ENCODE measurements at regions not wholly inside any gene's neighbourhood (a gene's known extent, or its start where the extent isn't known, plus 50 kb on each side); places are given as distances from the start of the nearest gene placed in this dataset.
A peak's percentile ranks its signal among the peaks of the same experiment; 100 is the strongest.

DNA sequence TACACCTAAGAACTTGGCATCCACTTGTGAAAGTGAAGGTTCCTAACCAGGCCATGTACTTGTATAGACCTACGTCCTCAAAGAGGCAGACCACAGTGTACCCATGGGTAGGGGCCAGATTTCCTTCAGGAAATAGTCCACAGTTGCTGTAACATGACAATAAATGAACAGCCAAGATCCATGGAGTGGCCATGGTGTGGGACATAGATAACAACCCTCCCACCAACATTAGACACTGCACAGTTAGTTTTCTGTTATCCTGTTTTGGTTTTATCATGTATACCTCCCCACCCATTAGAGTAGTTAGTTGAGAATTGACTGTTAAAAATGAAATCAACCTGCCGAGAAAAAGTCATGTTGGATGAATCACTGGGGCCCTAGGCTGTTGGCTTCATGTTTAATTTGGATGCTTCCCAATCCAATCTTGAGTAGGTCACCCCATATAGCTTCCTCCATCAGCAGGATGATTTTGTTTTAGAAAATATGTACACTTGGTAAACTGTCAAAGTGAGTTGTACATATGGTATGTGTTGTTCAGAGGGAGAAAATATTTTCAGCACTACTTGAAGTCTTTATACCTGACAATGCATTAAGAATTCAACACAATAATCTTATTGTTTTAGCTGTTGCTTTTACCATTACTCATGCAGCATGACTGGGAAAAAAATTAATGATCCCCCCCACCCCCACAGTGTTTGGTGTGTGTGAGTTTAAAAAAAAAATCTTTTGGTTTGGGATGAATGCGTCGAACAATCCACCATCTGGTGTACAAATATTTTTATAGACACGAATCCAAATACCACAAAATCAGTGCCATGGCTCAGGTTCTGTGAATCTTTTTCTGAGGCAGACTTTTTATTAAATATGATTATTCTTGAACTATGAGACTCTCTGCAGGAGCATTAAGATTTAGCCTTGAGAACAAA is 88.3 kb upstream of the ARHGAP29 start:
- DNase-seq = peak; percentile 97

DNA sequence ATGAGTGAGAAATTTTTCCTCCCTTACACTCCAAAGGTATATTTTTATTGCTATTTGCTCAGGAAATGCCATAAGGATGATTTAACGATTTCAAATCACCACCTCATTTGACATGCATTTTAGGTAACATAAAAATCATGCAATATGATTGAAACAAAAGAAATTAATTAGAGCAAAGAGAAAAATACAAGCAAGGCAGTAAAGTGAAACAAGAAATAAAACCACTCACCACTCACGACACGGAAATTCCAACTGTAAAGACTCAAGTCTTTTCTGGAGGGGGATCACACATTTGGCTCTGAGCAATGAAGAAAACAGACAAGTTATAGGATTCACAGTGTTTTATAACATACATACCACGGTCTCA is 86.8 kb upstream of the ARHGAP29 start:
- peak; percentile 70 for DNase-seq

DNA sequence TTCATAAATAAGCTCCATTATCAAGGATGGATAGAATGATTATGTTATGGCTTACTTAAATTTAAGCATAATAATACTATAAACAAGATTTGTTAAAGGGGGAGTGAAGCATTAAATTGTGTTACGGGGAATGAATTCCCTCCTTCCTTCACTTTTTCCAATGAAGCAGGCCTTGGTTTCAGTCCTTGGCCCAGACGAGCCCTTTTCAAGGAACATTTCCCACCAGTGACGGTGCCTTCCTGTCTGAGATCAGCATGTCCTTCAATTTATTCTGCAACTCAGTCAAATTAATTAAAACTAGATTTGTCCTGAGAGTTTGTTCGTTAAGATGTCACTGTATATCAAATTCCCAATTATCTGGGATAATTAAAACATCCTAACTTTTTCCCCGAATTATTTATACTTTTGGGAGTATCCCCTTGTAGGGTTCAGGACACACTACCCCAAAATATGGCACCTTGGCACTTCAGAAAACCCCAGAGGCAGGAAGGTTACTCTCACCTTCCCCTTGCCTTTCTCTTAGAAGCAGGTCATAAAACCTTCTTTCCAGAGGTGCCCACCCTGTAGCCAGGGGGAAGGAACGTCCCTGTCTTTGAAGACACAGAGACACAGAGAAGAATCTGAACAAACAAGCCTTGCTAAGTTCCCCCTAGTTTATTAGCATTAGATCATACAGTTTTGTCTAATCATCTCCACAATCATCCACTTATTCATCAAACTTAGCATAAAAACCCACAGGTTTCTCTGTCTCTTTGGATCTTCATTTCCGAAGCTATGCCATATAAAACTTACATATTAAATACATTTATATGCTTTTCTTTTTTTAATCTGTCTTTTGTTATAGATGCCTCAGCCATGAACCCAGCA is 86.2 kb upstream of the ARHGAP29 start:
- DNase-seq = peak; percentile 81

DNA sequence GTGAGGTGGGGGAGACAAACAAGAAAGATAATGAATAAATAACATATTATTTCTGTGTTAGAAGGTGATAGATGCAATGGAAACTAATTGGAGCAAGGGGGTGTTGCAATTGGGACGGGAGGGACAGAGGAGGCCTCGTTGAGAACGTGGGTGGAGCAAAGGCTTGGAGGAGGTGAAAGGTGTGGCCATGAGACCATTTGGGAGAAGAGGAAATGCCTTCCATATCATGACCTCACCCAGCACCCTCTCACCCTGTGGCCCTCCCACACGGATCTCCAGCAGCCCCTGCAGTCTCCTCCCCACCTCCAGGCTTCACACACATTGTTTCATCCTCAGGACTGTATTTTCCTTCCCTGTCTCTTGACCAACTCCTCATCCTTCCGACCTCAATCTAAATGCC is 85.3 kb upstream of the ARHGAP29 start:
- peak; percentile 67 for DNase-seq

DNA sequence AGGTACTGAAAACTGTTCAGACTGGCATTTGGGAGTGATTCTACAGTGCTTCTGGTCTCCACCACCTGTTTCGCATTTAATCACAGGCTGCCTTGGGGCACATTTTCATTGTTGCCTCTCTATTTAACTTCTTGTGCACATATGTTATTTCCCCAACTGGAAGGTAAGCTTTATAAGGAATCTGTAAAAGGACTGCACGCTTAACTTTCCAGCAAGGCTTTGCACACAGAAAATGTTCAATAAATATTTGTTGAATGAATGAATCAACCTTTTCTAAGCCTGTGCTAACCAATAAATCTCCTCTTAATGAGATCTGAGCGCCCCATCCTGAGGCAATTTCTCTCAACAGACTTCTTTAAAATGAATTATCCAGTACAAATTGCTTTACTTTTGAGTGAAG is 84.3 kb upstream of the ARHGAP29 start:
- DNase-seq = no peak

DNA sequence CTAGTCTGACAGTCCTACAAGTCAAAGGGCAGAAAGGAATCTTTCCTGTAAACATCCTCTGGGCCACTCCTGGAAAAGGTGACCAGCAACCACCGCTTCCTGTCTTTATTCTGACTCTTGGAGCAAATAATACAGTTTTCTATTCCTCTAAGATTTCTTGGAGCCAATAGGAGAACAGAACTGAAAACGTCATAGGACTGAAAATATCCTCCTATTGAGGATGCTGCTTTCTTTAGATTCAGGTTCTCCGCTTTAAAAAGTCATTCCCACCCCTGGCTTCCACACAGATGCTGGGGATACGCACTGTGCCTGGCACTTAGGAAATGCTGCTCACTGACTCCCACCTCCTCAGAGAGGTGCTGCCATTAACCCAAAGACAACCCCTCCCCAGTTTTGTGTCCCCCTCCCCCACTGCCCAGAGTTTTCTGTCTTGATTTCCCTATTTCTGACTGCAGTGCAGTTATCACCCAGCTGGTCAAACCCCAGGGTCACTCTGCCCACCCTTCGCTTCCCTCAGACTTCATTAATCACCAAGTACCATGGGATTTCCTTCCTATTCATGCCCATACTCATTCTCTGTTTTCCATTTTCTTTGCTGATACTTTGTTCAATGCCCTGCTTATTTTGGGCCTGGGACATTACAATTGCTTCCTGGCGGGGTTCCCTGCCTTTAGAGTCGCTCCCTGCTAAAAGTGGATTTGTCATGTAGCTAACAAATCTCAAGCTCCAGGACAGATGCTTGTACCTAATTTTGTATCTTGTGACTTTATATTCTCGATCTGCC is 82.1 kb upstream of the ARHGAP29 start:
- peak; percentile 75 for DNase-seq

DNA sequence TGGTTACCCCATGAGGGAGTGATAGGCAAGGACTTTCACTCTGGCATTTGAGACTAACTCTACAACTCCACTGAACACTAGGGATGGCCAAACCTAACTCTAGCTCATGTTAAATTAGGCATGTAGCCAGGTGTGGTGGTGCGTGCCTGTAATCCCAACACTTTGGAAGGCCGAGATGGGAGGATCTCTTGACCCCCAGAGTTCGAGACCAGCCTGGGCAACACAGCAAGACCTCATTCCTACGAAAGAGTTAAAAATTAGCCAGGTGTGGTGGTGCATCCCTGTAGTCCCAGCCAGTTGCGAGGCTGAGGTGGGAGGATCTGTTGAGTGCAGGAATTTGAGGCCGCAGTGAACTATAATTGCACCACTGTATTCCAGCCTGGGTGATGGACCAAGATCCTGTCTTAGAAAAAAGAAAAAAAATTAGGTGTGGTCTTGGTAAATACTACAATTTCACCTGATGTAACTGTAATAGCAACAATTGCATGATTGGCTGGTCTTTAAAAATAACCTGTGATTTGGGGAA is 81.2 kb upstream of the ARHGAP29 start:
- no peak for DNase-seq

DNA sequence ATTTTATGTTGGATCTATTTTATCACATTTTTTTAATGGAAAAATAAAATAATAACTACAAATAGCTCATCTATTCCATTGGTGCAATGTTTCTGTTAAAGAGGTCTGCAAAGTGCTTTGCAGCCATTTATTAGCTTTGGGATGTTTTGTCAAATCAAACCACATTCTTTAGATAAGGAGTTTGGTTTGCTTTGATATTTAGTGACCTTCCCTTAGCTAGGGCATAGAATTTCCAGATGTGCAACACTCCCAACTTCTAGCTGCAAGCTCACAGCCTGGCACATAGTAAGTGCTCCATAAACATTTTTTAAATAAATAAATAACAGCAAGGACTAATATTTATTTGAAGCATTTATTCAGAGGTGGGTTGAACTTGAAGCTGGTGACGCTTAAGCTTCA is 80.4 kb upstream of the ARHGAP29 start:
- DNase-seq = no peak

DNA sequence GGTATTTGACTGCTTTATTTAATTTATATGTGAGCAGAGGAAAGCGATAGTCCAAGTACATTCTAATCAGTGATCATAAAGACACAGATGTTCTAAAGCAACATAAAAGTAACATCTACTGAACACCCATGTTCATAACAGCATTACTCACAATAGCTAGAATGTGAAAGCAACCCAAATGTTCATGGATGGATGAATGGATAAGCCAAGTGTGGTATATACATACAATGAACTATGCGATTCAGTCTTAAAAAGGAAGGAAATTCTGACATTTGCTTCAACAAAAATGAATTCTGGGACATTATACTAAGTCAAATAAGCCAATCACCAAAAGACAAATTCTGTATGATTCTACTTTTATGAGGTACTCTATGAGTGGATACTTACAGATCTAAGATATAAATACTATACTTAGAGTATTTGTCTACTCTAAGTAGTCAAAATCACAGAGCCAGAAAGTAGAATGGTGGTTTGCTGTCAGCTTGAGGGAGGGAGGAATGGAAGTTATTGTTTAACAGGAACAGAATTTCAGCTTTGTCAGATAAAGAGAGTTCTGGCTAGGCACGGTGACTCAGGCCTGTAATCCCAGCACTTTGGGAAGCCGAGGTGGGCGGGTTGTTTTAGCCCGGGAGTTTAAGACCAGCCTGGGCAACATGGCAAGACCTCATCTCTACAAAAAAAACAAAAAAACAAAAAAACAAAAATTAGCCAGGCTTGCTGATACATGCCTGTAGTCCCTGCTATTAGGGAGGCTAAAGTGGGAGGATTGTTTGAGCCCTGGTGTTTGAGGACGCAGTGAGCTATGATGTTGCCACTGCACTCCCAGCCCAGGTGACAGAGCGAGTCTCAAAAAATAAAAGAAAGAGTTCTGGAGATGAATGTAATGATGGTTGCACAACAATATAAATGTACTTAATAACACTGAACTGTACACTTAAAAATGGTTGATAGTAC is 79.7 kb upstream of the ARHGAP29 start:
- DNase-seq = peak; percentile 62

DNA sequence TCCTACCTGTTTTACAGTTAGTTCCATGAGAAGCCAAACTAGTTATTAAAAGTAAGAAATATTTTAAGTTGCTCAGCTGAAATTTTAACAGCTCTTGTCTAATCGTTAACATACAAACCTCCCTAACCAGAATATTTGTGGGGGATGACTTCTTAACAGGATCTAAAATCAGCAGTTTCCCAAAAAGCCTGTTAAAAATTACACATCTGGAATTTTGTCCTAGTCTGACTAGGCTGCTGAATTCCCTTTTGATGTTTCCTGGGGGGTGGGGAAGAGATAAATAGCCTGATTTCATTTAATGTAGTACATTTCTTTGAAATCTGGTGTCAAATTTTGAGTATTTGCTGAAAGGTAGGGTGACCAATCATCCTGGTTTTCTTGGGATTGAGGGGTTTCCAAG is 78.8 kb upstream of the ARHGAP29 start:
- no peak for DNase-seq

DNA sequence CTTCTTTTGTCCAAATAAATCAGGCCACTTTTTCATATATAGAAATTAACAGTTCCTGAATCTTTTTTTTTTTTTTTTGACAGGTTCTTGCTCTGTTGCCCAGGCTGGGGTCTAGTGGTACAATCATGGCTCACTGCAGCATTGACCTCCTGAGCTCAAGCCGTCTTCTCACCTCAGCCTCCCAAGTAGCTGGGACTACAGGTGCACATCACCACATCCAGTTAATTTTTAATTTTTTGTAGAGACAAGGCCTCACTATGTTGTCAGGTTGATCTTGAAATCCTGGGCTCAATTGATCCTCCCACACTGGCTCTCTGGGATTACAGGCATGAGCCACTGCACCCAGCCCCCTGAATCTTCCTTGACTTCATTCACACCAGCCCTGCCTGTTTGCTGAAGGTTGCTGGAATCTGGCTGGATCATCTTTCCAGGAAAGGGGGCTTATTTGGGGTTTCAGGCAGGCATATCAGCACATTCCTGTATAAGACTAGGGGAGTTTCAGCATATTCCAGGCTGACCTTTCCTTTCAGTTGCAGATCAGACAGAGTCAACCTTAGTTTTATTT is 78.2 kb upstream of the ARHGAP29 start:
- no peak for DNase-seq

DNA sequence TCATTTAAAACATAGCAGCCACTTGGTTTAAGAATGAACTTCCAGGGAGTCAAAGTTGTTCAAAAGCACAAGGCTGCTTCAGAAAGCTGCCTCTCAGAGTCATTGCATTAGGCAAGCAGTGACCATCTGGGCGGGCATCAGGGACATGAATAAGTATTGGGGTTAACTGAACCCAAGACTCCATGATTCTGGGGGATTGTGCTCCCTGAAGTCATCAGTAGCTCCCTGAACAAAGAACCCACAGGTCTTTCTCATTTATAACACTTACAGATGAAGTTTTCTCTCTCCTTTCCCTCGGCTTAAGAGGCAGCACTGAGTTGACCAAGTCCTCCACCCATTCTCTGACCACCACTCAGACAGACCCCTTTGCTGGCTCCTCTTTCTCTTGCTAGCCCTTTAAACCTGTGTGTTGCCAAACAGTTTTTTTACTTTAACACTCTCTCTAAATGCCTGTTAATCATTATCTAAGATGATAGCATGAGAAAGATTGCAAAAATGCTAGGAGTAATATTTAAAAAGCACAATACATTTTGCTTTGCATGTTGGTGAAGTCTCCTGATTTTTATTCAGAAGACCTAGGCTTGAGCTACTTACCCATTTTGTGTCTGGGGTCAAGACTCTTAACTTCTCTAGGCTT is 77.0 kb upstream of the ARHGAP29 start:
- DNase-seq = no peak

DNA sequence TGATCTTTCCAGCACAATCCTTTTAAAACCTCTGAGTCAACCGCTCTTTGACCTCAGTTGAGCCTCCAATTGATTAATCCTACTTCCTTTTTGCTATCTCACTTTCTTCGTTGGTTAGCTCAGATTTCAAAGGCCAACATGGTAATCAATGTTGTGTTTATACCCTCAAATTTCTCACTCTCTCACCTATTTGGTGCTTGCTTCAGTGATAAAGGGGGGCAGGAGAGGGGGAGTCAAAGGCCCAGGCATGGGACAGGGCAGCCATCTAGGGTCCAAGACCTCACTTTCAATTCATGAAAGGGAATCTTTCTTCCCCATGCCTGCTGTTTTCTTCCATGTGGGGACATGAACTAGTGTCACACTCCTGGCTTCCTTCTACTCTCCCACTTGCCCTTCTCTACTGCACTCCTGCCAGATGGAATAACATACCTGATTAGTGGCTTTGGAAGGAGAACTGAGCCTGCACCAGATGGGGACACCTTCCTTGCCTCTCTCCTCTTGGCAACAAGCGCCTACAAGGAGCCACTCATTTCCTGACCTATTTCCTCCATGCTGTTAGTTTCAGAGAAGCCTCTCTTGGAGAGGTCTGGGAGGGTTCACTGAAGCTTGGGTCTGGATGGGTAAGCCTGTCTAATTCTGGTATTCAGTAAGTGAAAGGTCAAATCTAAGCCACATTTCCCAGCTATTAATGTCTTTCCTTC is 73.3 kb upstream of the ARHGAP29 start:
- DNase-seq = peak; percentile 63

DNA sequence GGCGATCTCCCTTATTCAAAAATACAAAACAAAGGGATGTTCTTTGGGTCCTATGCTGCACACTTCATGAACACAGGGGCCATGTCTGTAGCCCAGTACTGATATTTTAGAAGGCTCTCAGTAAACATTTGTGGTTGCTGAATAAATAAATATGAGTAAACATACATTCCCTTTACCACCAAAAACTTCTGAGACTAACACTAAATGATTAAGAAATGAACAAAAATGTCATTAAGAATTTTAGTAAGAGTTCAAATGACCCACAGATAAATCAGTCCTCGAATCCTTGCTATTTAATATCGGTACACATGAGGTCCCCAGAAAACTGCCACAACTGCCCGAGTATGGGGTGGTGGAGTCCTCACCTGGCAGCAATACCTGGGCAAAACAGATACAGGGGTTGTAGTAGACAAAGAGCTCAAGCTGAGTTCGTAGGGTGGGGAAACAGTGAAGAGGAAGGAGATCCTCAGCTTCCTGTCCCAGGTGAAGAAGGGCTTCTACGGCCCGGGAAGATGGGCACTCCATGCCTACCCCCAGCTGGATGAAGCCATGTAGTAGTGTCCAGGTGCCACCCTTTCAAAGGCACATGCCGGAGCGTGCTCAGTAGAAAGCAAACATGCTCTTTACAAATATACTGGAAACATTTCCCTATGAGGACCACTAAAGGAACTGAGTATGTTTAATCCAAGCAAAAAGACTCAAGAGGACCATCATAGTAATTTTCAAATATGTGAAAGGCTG is 72.6 kb upstream of the ARHGAP29 start:
- DNase-seq = no peak

DNA sequence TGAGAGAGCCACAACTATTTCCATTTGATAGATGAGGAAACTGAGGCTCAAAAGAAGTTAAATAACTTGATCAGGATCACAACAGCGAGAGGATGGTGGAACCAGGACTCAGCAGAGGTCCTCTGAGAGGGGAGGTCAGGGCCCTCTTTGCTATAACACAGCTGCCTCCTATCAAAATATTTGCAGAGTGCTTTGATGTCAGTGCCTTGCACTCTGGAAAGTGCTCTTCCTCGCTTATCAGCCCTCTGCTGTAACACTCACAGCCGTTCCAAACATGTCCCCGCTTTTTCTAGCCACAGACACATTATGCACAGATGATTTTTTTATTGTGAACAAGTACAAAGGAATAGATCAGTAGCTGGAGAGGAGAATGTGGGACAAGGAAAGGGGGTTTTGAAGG is 71.8 kb upstream of the ARHGAP29 start:
- DNase-seq = no peak

DNA sequence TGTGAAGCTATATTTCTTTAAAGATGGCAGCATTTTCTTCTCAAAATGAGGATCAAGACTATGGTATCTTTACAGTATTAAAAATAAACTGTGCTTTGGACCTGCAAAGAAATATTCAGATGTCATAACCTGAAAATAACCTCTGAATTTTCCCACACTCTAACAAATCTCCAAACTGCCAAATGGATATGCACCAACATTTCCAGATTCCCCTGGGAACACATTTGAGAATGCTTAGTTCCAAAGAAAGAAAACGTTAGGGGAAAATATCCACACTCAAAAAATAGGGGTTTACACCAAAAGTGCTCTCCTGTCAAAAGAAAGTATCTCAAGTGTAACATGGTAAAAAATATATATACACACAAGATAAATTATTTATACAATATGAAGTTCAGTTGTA is 69.1 kb upstream of the ARHGAP29 start:
- no peak for DNase-seq

DNA sequence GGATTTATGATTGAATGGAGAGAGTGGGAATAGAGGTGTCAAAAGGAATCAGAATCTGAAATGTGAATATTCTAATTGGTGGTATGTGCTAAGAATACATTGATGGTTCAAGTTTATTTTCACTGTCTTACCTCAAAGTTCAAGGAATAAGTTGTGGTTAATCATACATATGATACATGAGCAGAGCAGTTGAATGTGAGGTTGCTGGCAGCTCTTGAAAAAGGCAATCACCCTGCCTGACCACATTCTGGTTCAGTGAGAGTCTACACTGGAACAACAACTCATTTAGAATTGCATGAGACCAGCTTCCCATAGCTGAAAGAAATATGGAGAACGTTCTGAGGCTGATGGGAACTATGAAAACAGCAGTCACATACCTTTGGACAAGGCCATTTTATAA is 68.3 kb upstream of the ARHGAP29 start:
- no peak for DNase-seq

DNA sequence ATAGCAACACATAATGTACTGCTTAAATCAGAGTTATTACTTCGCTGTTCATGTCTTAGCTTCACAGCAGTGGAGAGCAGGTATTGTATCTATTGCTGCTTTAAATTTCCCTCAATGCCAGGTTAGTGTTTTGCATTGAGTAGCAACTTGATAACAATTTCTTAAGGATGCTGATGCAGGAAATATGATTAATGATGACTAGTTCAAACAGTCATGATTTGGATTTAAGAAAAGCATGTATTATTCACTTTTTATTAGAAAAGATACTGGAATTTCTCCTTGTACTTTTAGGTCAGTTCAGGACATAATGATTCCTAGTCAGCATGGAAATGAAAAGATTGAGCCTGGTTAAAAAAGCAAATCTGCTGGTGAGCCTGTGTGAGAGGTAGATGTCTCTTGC is 67.2 kb upstream of the ARHGAP29 start:
- DNase-seq = peak; percentile 58

DNA sequence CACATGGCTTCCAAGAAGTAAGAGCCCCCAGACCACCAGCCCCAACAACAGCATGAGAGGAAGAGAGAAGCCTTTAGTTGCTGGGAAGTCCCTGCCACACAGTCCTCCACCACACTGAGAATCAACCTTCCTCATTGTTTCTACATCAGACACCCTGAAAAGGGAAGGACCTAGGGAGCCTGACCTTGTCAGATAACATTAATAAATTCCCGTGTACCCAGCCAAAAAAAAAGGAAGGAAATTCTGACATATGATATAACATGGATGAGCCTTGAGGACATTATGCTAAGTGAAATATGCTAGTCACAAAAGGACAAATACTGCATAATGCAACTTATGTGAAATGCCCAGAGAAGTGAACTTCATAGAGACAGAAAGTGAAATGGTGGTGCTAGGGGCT is 65.6 kb upstream of the ARHGAP29 start:
- peak; percentile 21 for DNase-seq
